ENCODE measurements at regions not wholly inside any gene's neighbourhood (a gene's known extent, or its start where the extent isn't known, plus 50 kb on each side); places are given as distances from the start of the nearest gene placed in this dataset.

DNA sequence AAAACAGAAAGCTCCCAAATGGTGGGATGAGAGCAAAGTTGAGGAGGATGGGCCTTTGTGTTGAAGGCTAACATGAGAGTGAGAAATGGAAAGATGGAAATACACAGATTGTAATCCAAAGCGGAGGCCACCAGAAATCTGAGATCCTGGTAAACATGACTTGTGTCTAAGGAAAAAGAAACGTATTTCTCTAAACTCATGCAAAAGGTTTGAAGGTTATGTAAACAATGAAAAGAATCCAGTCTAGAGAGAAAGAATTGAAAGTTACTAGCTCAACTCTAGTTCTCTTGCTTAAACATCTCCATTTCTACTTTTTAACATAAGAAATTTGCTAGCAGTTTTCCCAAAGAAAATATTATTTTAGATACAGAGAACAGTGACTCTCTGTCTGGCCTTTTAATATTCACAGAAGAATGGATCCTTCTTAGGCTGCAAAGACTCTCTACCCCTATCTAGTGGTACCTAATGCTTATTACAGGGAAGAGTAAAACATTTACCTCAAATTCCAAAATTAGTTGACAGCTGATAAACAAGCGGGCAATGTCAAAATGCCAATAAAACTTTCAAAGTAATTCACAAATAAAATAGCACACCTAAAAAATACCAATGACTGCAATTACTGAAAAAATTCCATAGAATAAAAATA, 75.8 kb upstream of the SOX5 start:
- DNase-seq, result no peak

DNA sequence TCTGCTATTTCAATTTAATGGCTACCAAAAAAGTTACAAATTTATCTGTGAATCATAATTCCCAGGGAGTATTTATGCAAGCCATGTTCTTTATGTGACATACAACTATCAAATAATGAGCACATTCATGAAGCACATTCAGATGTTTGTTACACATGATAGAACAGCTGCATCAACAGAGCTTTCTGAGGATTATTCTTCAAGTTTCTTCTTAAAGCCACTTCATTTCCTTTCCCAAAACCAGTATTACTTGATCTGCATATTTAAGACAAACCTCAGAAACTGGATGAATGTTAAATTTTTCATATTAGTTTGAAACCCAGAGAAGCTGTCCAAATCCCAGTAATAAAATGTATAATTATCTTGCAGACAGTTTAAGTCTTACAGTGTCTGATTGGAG, 73.6 kb upstream of the SOX5 start:
- DNase-seq, result no peak

DNA sequence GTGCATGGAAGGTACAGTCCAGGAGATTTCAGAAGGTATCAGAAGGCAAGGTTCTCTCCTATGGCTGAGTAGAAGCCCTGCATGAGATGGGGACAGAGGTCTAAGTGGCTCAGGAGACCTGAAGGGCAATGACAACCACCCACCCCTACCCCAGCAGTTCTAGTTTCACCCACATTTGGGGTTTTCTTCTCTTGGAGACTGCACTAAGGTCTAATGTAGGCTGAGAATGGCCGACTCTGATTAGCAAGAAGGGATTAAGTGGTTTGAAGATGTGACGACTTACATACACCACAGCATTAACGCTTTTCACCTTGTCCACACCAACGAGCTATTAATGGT, 71.7 kb upstream of the SOX5 start:
- DNase-seq, result no peak

DNA sequence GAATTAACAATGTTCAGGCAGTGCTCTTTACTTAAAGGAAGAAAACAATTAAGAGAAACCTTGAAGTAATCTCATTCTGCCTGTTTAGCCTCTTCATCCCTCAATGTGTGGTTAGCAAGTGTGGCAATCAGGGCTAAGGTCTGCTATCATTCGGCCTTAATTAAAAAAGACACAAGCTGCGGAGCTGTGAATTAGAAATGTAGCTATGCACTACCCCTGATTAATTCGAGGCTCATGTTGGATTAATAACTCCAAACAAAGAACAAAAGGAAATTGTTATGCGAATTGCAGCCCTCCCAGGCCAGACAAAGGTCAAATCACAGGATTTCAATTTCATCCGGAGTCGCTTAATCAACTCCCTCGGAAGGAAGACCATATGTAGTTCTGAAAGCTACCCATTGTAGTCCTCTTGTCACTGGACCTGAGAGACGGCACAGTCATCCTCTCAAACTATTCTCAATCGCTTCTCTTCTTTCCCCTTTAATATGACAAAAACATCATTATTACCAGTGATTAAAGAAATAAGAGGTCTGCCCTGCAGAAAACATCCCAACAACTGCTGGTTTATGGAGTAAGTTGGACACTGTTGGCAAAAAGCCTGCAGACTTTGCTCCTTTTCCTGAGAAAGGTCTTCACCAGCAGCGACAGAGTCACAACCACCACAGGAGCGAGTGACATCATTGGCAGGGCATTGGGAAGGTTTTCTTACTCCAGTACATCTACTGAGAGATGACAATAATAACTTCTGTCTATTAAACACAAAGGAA, 71.1 kb upstream of the SOX5 start:
- no peak for DNase-seq

DNA sequence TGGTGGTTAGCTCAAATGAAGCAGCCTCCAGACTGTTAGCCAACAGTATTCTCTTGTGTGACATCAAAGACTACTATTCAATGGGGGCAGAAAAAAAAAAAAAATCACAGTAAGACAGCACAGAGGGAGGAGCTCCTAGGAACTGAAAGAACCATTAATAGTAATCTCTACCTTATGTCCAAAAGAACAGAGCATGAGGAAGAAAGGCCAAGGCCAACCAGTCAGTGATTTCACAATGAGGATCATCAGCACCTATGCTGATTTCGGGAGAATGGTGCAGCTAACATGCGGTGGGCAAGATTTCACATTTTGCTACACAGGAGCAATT, 66.3 kb upstream of the SOX5 start:
- no peak for DNase-seq

DNA sequence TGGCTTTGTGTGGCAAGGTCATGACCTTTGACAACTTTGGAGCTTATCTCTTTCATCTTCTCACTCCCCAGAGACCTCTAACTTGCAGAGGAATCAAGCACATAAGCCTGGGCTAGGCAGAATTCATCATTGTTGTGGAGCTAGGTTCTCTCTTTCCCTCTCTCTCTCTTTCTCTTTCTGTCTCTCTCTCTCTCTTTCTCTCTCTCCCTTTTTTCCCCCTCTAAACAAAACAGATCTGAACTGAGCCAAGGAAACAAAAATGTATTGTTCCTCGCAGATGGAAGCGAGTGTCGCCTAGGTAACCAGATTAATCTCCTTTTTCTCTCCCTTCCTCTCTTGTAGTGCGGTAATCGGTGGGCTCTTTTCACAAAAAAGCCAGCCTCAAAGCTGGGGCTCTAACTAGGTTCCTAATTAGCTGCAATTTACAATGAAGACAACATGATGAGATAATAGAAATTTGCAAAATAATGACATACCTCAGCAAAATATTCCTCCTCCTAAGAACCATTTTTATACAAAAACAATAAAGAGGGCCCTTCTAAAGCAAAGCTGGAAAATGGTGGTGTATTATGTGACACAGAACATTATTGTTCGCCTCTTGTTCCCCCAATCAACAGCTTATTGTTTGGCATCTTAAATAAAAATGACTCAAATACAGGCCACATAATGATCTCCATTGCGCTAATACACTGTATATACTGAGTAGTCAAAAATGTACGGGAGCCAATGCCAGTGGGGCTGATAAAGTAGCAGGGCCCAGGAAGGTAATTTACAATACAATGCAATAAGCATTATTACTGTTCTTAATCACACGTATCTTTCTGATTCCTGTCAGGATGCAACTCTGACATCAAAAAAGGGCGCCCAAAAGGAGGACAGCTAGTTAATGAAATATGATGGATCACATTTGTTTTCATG, 65.7 kb upstream of the SOX5 start:
- DNase-seq, result no peak

DNA sequence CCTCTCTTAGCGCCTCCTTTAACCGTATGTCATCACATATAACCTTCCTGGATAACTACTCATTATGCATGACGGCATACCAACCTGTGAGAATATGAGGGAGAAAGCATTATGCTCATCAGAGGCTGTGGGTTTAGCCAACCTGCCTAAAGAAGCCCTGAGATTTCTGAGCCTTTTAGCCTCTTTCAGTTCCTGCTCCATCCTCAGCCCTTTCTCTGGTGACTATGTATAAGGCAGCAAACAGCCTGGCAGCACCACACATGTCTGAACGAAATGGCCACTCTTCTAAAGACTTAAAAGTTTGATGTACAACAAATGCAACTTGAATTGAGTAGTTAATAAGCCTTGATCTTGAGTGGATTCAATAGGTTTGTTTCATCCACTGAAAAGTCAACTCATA, 64.8 kb upstream of the SOX5 start:
- no peak for DNase-seq

DNA sequence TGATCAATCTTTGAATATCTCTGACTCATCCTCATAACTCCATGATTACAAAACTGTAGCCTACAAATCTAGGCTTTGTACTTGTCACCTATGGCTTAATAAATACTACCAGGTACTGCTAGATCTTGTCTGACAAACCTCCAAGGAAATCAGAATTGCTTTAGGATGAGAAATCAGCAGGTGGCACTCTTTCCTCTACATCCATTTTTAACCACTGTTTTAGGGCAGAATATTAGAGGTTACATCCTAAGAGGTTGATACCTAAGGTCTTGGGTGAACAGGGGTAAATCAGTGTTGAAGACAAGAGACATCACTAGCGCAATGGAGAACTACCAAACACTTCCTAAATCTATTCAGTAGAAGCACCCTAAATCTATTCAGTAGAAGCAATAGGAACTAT, 63.1 kb upstream of the SOX5 start:
- DNase-seq, result no peak

DNA sequence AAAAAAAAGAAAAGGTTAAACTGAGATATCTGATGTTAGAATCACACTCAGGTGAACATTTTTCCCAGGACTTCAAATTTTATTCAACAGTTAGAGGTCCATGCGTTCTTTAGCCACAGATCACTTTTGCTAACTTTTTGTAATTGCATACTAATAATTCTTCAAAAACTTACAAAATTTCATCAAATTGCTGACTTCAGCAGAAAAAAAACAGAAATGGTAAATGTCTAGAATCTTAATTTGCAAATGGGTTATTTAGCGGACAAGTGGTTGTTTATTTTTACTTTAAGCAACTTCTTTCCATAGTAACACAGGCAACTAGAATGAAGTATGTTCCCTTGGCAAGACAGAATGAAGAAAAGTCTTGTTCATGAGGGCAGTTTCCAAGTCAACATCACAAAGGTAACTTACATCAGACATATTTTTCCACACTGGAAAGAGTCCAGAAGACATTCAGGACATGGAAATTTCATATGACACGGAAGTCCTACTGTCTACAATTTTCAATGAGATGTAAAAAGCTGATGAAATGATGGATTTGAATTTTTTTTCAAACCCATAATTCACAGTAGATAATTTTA, 62.5 kb upstream of the SOX5 start:
- DNase-seq, result no peak

DNA sequence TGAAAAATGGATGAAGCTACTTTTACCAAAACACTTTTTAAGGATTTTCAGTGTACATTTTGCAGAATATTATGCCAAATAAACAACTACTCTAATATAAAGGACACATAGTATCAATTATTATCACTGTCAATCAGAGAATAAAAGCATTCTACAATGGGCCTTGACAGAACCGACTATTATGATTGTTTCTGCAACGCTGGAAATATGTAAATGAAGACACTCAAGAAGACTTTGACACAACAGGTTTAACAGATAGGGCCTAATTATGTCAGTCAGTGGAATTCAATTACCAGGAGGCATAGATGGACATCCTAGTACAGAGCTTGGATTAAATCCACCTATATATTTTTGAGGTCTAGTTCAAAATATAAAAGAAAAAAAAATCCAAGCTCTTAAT, 58.7 kb upstream of the SOX5 start:
- no peak for DNase-seq

All from activated CD8-positive, alpha-beta memory T cell treated with anti-CD3 and anti-CD28 coated beads, Interleukin-2, amount 50 U/mL, for 4 hours (primary cell).